CD4-positive, alpha-beta T cell (primary cell): ENCODE measurements at regions not wholly inside any gene's neighbourhood (a gene's known extent, or its start where the extent isn't known, plus 50 kb on each side); places are given as distances from the start of the nearest gene placed in this dataset.

Experiments used
- ATAC-seq: fragments of 200-7000 bp; cut with Tn5 transposase; one replicate; pipeline ENCODE4 v1.10.0; 2022; ENCODE audit warnings: mild to moderate bottlenecking; ENCODE audit not compliant: poor library complexity
- CTCF ChIA-PET: fragments of 350-600 bp; sonication (Branson Sonifier 250); formaldehyde crosslinking; loops from one replicate; lab custom pipeline; 2021; ENCODE audit warnings: antibody characterized with exemption, inconsistent platforms; lab: Charles Lee
- POLR2A ChIA-PET: fragments of 350-600 bp; sonication (Branson Sonifier 250); formaldehyde crosslinking; loops from one replicate; lab custom pipeline; 2021; ENCODE audit warnings: antibody characterized with exemption, inconsistent platforms; lab: Charles Lee
- DNase-seq, 14 experiments: peaks; one replicate each; pipeline ENCODE4 v3.0.0-alpha.2; 2013 to 2020; ENCODE audit warnings: mixed read lengths in 2 of 14
- H3K27ac ChIP-seq, 2 donors: one replicate each; pipeline versions ENCODE4 v1.5.1 to v1.7.0; 2013; ENCODE audit warnings: low read length in 2 of 2, low read depth in 1 of 2, mild to moderate bottlenecking in 1 of 2
- H3K27me3 ChIP-seq, 2 experiments: 1 replicate in 1 of 2; 2 replicates in 1 of 2; pipeline versions ENCODE4 v1.6.1 to v1.7.0; 2013; ENCODE audit warnings: low read length in 2 of 2, control low read depth in 1 of 2, mild to moderate bottlenecking in 1 of 2, moderate library complexity in 1 of 2; ENCODE audit not compliant: insufficient read depth in 2 of 2, control insufficient read depth in 1 of 2
- H3K36me3 ChIP-seq: one replicate; pipeline ENCODE4 v1.6.1; 2013; ENCODE audit warnings: low read length, control low read depth; ENCODE audit not compliant: insufficient read depth
- H3K4me1 ChIP-seq: one replicate; pipeline ENCODE4 v1.6.1; 2013; ENCODE audit warnings: low read length, control low read depth; ENCODE audit not compliant: insufficient read depth
- H3K4me3 ChIP-seq: one replicate; pipeline ENCODE4 v1.5.1; 2013; ENCODE audit warnings: mild to moderate bottlenecking, low read length, moderate library complexity
- H3K9me3 ChIP-seq, 2 experiments: 1 replicate in 1 of 2; 2 replicates in 1 of 2; pipeline versions ENCODE4 v1.6.1 to v1.7.0; 2013; ENCODE audit warnings: low read length in 2 of 2, mild to moderate bottlenecking in 2 of 2, control low read depth in 1 of 2, moderate library complexity in 1 of 2; ENCODE audit not compliant: control insufficient read depth in 1 of 2, insufficient read depth in 1 of 2
- H3K27ac Mint-ChIP-seq: one replicate; pipeline ENCODE4 v1.8.0; 2020; ENCODE audit warnings: mixed read lengths
- H3K27me3 Mint-ChIP-seq: one replicate; pipeline ENCODE4 v1.8.0; 2021; ENCODE audit warnings: mixed read lengths
- H3K36me3 Mint-ChIP-seq: one replicate; pipeline ENCODE4 v1.8.0; 2021; ENCODE audit warnings: low read depth, mixed read lengths
- H3K4me1 Mint-ChIP-seq: one replicate; pipeline ENCODE4 v1.8.0; 2021; ENCODE audit warnings: low read depth, mixed read lengths
- H3K4me3 Mint-ChIP-seq: one replicate; pipeline ENCODE4 v1.8.0; 2020; ENCODE audit warnings: mild to moderate bottlenecking, mixed read lengths
- H3K9me3 Mint-ChIP-seq: one replicate; pipeline ENCODE4 v1.8.0; 2020; ENCODE audit warnings: mixed read lengths
- CTCF ChIP-seq: fragments of 200-600 bp; IDR thresholded peaks from one replicate; pipeline ENCODE4 v1.8.0; 2022; ENCODE audit warnings: antibody characterized with exemption, mild to moderate bottlenecking
- intact Hi-C, 2 experiments: fragments of 100-400 bp; cut with DNase I in 1 of 2; cut with micrococcal nuclease in 1 of 2; formaldehyde crosslinking; loops; one replicate each; pipeline versions ENCODE4 v1.15.1 to v1.9.0; 2023 to 2025; cut with DNase I, micrococcal nuclease

- Mint-ChIP-seq H3K36me3 (no peaks in the 10 kb centered on the region), H3K4me3 (no peak overlapping the region), H3K4me1 (no peaks in the 10 kb centered on the region), H3K27ac (no peak overlapping the region), H3K9me3 (no peaks in the 10 kb centered on the region), H3K27me3 (no peaks in the 10 kb centered on the region)
- DNase-seq (no peak), ATAC-seq (no peak)
- CTCF ChIA-PET = interaction anchor here (1.1 kb wide), 1 partner anchor 13 kb away, joined by 3 read pairs; no protein-coding TSS in a partner anchor
- Histone ChIP-seq H3K27ac (no peak overlapping the region), H3K27me3 (peaks cover 0 to 4% of the 10 kb centered on the region in 2 experiments), H3K36me3 (no peaks in the 10 kb centered on the region), H3K4me1 (no peaks in the 10 kb centered on the region), H3K4me3 (no peak overlapping the region), H3K9me3 (no peaks in the 10 kb centered on the region)
- POLR2A ChIA-PET = no interaction called here
- TF ChIP-seq CTCF = no peak
- intact Hi-C loops = no loop called here
Measured at GRCh38 chr3:5567113-5567512, 379.6 kb downstream of the EDEM1 start.

GRCh38 chr3:5568451-5568850, 380.9 kb downstream of the EDEM1 start:
- Histone ChIP-seq H3K27ac (no peak overlapping the region), H3K4me3 (no peak overlapping the region), H3K27me3 (peaks cover 0 to 4% of the 10 kb centered on the region in 2 experiments), H3K9me3 (no peaks in the 10 kb centered on the region), H3K4me1 (no peaks in the 10 kb centered on the region), H3K36me3 (no peaks in the 10 kb centered on the region)
- no peaks in the 10 kb centered on the region for H3K36me3 Mint-ChIP-seq
- ATAC-seq = no peak
- DNase-seq = no peak
- no peak for TF ChIP-seq CTCF
- no peak overlapping the region for H3K27ac Mint-ChIP-seq
- ChIA-PET POLR2A (no interaction called here), CTCF (no interaction called here)
- H3K27me3 Mint-ChIP-seq = no peaks in the 10 kb centered on the region
- intact Hi-C loops = no loop called here
- no peaks in the 10 kb centered on the region for H3K9me3 Mint-ChIP-seq
- H3K4me1 Mint-ChIP-seq = no peaks in the 10 kb centered on the region
- H3K4me3 Mint-ChIP-seq = no peak overlapping the region

- no peak for DNase-seq
- no peaks in the 10 kb centered on the region for H3K27me3 Mint-ChIP-seq
- CTCF ChIA-PET = no interaction called here
- intact Hi-C loops = no loop called here
- no peak overlapping the region for H3K4me3 Mint-ChIP-seq
- no peaks in the 10 kb centered on the region for H3K9me3 Mint-ChIP-seq
- no peak for ATAC-seq
- no peaks in the 10 kb centered on the region for H3K4me1 Mint-ChIP-seq
- H3K4me3 ChIP-seq = no peak overlapping the region
- no peak overlapping the region for H3K27ac ChIP-seq
- POLR2A ChIA-PET = no interaction called here
- H3K27ac Mint-ChIP-seq = no peak overlapping the region
- no peaks in the 10 kb centered on the region for H3K4me1 ChIP-seq
- no peak for TF ChIP-seq CTCF
- no peaks in the 10 kb centered on the region for H3K9me3 ChIP-seq
- peaks cover 0 to 4% of the 10 kb centered on the region in 2 experiments for H3K27me3 ChIP-seq
- no peaks in the 10 kb centered on the region for H3K36me3 Mint-ChIP-seq
- no peaks in the 10 kb centered on the region for H3K36me3 ChIP-seq
Measured at GRCh38 chr3:5569152-5569551, 381.6 kb downstream of the EDEM1 start.
